ENCODE measurements at regions not wholly inside any gene's neighbourhood (a gene's known extent, or its start where the extent isn't known, plus 50 kb on each side); places are given as distances from the start of the nearest gene placed in this dataset.

GRCh38 chr11:129578006-129578405 lies 202.4 kb downstream of the BARX2 start:
- TF ChIP-seq CTCF (IDR thresholded peaks at IDR 0.05), result no peak
- no peak for TF ChIP-seq EZH2 (IDR thresholded peaks at IDR 0.05)

Measured in neural progenitor cell (in vitro differentiated cells).